ENCODE measurements at regions not wholly inside any gene's neighbourhood (a gene's known extent, or its start where the extent isn't known, plus 50 kb on each side); places are given as distances from the start of the nearest gene placed in this dataset.
"Not testable (repeated sequence)": the region's sequence is repeated elsewhere in the genome, so short reads cannot be mapped to it uniquely, and the experiment has no call there.

DNA sequence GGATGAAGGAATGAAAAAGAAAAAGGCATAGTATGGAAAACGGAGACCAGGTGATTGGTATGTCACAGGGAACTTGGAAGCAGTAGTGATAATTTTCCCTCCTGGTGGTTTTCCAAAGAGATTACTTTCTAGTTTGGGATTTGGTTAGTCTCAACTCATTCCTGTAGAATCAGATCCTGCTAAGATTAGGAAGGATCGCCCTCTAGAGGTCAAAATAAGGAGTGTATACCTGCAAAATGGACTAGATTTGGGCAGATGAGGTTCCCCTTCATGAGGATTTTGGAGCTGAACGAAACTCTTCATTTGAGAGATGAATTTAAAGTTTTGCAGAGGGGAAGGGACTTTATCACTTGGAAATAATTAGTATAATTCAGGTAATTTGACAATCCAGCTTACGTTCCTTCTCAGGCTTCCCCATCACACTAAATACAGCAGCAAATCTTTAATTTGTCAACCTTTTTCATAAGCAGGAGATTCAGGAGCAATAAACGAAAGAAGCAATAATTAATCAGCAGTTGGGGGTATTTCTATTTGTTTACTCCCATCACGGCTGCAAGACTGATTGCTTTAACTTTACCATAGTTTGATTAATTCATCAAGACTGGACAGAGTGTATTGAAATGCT lies 65.2 kb downstream of the CCDC195 start:
- peak; percentile 56 to 58 for DNase-seq

DNA sequence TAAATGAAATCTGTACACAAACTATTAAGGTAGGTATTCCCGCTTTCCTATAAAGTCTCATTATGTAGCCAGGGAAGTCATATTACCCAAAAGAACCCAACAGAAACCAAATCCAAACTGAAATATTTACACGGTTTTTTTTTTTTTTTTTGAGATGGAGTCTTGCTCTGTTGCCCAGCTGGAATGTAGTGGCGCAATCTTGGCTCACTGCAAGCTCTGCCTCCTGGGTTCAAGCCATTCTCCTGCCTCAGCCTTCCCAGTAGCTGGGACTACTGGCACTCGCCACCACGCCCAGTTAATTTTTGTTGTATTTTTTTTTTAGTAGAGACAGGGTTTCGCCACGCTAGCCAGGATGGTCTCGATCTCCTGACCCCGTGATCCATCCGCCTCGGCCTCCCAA lies 62.5 kb upstream of the CUL3 start:
- not testable (repeated sequence) for DNase-seq

DNA sequence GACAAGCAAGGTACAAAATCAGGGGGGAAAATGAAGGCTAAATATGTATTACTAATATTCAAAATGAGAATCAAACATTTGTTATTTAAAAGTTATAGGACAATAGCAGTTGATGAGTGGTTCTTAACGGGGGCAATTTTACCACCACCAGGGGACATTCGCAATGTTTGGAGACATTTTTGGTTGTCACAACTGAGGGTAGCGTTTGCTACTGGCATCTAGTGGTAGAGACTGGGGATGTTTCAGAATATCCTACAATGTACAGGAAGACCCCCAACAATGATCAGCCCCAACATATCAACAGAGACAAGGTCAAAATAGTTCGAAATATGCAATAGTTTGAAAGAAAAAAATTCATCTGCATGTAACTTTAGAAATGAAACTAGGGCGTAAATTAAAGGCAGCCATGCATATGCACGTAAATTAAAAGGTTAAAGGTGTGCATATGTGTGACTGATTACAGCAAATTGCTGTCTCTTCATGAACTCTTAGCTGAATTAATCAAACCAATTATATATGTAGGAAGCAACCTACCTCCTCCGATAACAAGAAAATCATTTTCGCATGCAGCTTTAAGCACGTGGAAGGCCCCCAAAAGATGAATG lies 61.2 kb upstream of the CUL3 start:
- peak; percentile 20 to 22 for DNase-seq

- peak in 1 of 2 experiments; percentile 43 for DNase-seq
Measured at GRCh38 chr2:224645722-224646121, 60.6 kb upstream of the CUL3 start.

DNA sequence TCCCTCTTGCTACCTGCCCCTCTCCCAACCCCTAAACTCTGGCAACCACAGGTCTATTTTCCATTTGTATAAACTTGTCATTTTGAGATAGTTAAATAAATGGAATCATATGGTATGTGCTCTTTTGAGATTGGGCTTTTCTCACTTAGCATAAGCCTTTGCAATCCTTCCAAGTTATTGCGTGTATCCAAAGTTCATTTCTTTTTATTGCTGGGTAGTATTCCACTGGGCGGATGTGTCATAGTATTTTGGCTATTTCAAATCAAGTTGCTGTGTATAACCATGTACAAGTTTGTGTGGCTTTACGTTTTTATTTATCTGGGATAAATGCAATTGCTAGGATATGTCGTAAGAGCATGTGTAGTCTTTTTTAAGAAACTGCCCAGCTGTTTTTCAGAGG lies 55.5 kb upstream of the CUL3 start:
- DNase-seq = no peak

GRCh38 chr2:224638301-224638823 lies 53.2 kb upstream of the CUL3 start:
- no peak for DNase-seq
